ENCODE measurements at regions not wholly inside any gene's neighbourhood (a gene's known extent, or its start where the extent isn't known, plus 50 kb on each side); places are given as distances from the start of the nearest gene placed in this dataset.

- no peak for TF ChIP-seq KLF9 (tag by site-specific recombination; IDR thresholded peaks at IDR 0.05; ENCODE audit: low read depth)
- TF ChIP-seq, protein P1, sequence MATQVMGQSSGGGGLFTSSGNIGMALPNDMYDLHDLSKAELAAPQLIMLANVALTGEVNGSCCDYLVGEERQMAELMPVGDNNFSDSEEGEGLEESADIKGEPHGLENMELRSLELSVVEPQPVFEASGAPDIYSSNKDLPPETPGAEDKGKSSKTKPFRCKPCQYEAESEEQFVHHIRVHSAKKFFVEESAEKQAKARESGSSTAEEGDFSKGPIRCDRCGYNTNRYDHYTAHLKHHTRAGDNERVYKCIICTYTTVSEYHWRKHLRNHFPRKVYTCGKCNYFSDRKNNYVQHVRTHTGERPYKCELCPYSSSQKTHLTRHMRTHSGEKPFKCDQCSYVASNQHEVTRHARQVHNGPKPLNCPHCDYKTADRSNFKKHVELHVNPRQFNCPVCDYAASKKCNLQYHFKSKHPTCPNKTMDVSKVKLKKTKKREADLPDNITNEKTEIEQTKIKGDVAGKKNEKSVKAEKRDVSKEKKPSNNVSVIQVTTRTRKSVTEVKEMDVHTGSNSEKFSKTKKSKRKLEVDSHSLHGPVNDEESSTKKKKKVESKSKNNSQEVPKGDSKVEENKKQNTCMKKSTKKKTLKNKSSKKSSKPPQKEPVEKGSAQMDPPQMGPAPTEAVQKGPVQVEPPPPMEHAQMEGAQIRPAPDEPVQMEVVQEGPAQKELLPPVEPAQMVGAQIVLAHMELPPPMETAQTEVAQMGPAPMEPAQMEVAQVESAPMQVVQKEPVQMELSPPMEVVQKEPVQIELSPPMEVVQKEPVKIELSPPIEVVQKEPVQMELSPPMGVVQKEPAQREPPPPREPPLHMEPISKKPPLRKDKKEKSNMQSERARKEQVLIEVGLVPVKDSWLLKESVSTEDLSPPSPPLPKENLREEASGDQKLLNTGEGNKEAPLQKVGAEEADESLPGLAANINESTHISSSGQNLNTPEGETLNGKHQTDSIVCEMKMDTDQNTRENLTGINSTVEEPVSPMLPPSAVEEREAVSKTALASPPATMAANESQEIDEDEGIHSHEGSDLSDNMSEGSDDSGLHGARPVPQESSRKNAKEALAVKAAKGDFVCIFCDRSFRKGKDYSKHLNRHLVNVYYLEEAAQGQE (tag by site-specific recombination; IDR thresholded peaks at IDR 0.05) = no peak
- no peak for TF ChIP-seq ZFP41 (tag by site-specific recombination; IDR thresholded peaks at IDR 0.05; ENCODE audit: borderline replicate concordance)
- TF ChIP-seq, protein P2, sequence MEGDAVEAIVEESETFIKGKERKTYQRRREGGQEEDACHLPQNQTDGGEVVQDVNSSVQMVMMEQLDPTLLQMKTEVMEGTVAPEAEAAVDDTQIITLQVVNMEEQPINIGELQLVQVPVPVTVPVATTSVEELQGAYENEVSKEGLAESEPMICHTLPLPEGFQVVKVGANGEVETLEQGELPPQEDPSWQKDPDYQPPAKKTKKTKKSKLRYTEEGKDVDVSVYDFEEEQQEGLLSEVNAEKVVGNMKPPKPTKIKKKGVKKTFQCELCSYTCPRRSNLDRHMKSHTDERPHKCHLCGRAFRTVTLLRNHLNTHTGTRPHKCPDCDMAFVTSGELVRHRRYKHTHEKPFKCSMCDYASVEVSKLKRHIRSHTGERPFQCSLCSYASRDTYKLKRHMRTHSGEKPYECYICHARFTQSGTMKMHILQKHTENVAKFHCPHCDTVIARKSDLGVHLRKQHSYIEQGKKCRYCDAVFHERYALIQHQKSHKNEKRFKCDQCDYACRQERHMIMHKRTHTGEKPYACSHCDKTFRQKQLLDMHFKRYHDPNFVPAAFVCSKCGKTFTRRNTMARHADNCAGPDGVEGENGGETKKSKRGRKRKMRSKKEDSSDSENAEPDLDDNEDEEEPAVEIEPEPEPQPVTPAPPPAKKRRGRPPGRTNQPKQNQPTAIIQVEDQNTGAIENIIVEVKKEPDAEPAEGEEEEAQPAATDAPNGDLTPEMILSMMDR (tag by site-specific recombination; IDR thresholded peaks at IDR 0.05) = no peak
- TF ChIP-seq KLF8 (tag by site-specific recombination; IDR thresholded peaks at IDR 0.05) = no peak
- TF ChIP-seq ZNF785 (tag by site-specific recombination; IDR thresholded peaks at IDR 0.05) = no peak
Observed at GRCh38 chr3:111333642-111334041, 208.4 kb upstream of the CD96 start.

All from HEK293 (cell line).